Transverse colon (tissue), 4 donors: ENCODE measurements at regions not wholly inside any gene's neighbourhood (a gene's known extent, or its start where the extent isn't known, plus 50 kb on each side); places are given as distances from the start of the nearest gene placed in this dataset.

Experiments
- CTCF ChIP-seq, 5 experiments: fragments of 200-600 bp in 3 of 5; fragments of 450-650 bp in 2 of 5; sonication (generic) in 3 of 5; IDR thresholded peaks; 1 replicate in 2 of 5; 2 replicates in 3 of 5; pipeline ENCODE4 v1.5.1; 2016 to 2017; ENCODE audit warnings: antibody characterized with exemption in 5 of 5, inconsistent platforms in 3 of 5, mild to moderate bottlenecking in 2 of 5, moderate library complexity in 1 of 5
- POLR2A ChIP-seq: fragments of 450-650 bp; IDR thresholded peaks from one replicate; pipeline ENCODE4 v1.6.1; 2016; ENCODE audit warnings: antibody characterized with exemption, mild to moderate bottlenecking, moderate library complexity
- POLR2AphosphoS5 ChIP-seq, 3 donors: sonication (generic); formaldehyde crosslinking; IDR thresholded peaks; one replicate each; pipeline ENCODE4 v1.6.1; 2016; ENCODE audit warnings: antibody characterized with exemption in 3 of 3

DNA sequence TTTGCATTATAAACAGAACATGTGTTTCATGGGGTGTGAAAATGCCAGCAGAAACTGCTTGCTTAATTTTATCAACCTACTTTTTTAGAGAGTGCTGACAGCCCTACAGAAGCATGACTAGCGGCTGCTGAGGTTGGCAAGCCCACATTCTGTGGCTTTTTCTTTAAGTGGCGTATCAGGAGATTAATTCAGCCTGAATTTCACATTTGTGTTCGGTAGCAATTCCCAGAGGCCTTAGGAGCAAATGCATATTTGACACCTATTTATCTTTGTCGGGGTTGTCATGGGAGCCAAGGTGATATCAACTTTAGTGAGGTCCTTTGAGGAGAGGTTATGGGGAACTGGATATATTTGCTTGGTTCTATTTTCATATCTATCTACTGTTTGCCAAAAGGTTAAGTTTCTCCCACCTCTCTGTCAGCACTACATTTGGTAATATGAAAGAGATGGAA lies 140.9 kb downstream of the KCNJ2 start:
- no peak for TF ChIP-seq CTCF (IDR thresholded peaks at IDR 0.05)
- no peak for TF ChIP-seq POLR2A
- TF ChIP-seq POLR2AphosphoS5 (IDR thresholded peaks at IDR 0.05), result no peak
